ELR (cell line): ENCODE measurements at regions not wholly inside any gene's neighbourhood (a gene's known extent, or its start where the extent isn't known, plus 50 kb on each side); places are given as distances from the start of the nearest gene placed in this dataset.

Experiments used
- DNase-seq: peaks from one replicate; pipeline ENCODE4 v3.0.0-alpha.2; 2015; ENCODE audit warnings: low read depth

DNA sequence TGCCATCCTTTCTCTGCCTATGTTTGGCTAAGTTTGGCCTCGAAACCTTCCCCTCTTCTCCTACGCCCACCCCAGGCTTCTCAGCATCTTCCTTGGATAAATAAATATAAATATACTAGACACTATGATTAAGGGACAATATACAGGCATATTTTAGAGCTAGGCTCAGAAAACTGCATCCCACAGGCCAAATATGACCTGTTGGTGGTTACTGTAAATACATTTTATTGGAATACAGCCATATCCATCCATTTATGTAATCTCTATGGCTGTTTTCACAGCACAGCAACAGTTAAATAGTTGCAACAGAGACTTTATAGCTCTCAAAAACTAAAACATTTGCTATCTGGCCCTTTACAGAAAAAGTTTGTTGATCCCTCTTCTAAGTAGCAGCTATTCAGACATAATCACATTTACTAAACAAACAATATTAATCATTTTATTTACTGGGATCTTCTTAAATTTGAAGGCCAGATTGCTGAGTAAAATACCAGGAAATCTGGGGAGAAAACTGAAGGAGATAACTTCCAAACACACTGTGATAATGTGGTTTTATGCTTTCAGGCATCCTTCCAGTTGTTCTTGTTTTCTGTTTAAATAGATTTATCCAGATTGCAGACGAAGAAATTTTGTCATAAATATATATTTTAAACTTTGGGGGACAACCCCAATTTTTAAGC is 269.7 kb upstream of the THRB start:
- no peak for DNase-seq

DNA sequence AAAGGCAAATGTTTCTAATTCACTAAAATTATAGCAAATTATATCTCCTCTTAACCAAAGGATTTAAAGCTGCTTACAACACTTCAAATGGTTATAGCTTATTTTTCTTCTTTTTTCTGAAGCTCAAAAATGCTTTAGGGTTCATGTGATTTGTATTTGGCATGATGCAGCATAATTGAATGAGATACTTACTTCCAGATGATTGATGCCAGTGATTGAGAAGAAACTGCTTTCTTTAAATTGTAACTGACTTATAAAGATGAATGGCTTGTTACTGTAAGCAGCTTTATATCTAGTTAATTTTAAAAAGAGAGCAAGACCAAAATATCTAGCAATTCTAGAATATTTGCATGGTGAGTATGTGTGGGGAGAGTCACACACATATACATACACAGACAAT is 270.7 kb upstream of the THRB start:
- DNase-seq, result no peak

DNA sequence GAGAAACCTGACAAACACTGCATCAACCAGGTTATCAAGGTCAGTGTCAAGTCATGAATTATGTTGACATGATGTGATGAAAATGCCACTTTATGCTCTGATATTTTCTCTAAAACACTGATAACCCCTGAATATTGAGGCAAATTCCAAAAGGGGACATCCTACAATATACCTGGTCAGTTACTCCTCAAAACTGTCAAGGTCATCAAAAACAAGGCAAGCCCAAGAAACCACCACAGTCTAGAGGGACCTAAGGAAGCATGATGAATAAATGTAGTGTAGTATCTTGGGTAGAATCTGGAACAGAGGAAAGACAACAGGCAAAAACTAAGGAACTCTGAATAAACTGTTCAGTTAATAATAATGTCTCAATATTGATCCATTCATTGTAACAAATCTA is 275.3 kb upstream of the THRB start:
- no peak for DNase-seq

GRCh38 chr3:24773798-24774197 is 279.1 kb upstream of the THRB start:
- DNase-seq, result peak; percentile 44

DNA sequence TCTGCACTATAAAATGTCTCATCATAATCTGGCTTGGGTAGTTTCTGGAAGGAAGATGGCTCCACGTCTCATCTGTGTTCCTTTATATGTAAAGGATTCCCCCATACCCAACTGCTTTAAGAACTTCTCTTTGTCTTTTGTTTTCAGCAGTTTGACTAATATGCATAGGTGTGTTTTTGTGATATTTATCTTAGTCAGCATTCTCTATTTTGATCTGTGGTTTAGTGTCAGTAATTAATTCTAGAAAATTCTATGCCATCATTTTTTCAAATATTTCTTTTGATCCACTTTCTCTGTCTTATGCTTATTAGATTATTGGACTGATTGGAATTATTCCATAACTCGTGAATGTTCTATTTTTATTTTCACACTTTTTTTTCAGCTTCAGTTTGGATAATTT is 286.3 kb upstream of the THRB start:
- no peak for DNase-seq

- no peak for DNase-seq
Observed at GRCh38 chr3:24781454-24781853, 286.8 kb upstream of the THRB start.

DNA sequence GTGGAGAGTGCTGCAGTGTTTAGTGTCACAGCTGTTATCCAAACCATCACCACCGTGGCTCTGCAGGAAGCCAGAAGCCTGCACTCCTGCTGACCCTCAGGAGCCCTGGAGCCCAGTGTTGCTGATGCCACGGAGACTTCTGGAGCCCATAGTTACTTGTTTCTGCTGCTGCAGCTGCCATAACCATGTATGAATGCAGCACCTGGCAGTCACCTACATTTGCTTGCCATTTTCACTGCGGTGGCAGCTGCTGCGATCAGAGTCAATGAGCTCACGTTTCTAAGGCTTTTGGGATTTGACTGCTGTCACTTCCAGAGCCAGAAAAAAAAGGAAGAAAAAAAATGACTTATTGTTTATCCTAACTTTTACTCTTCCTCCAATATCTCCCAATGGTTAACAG is 299.2 kb upstream of the THRB start:
- DNase-seq, result no peak

GRCh38 chr3:24802614-24803013 is 308.0 kb upstream of the THRB start:
- no peak for DNase-seq

- no peak for DNase-seq
Observed at GRCh38 chr3:24804095-24804494, 309.4 kb upstream of the THRB start.

DNA sequence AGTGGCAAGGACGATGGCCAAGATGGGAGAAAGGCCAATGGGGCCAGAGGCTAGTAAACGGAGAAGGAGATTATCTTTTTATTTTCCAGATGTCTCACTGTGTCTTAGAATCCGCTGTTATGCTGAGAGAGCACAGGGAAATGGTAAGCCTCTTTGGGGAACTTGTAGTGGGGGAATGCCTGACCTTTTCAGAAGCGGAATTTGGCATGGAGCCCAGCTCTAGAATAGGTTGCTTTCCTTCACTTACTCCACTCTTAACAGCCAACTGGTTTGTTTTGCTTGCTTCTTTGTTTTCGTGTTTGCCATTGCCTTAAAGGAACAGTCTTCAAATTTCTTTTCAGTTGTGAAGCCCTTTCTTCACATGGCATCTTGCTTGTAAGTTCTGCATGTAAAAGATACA is 316.2 kb upstream of the THRB start:
- no peak for DNase-seq

- no peak for DNase-seq
Observed at GRCh38 chr3:24812116-24812515, 317.5 kb upstream of the THRB start.

DNA sequence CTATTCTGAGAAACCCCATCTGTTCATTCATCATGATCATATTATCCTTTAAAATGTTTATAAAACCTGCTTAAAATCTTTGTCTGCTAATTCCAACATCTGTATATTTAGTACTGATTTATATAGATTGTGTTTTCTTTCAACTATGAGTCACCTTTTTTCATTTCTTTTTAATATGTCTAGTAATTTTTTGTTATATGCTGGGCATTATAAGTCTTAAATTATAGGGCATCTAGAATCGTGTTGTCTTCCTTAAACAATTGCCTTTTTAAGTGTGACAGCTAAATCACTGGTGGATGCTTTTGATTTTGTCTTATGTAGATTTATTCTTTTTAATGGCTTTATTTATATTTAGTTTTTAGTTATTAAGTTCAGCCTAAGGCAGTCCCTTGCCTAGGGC is 323.4 kb upstream of the THRB start:
- DNase-seq, result no peak

DNA sequence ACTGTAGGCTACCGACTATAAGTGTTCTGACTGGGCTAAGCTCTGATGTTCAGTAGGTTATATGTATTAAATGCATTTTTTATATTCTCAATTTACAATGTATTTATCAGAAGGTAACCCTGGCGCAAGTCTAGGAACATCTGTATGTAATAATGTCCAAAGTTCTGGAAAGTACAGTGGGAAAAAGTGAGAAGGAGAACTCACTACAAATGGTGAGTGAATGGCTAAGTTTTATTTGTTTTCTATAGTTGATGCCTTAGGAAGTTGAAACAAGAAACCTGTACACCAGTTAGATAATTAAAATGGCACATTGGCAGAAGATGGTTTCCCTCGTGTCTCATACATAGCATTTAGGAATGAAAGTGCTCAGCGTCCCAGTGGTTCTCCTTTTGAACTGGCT is 333.4 kb upstream of the THRB start:
- no peak for DNase-seq

DNA sequence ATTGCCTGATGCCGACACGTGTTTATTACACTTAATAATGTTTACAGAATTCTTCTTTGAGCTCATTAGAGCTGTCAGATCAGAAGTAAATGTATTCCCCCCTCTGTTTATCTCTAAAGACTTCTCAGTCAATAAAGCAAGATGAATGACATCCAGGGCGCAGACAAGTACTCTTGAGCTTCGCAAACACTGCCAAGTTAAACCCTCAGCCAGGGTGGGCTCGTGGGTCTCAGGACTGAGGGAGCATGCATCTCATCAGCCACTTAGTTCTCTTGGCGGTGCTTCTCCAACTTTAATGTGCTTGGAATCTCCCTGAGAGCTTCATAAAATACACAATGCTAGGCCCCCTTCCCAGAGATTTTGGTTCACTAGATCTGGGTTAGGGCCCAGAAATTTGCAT is 333.9 kb upstream of the THRB start:
- no peak for DNase-seq

DNA sequence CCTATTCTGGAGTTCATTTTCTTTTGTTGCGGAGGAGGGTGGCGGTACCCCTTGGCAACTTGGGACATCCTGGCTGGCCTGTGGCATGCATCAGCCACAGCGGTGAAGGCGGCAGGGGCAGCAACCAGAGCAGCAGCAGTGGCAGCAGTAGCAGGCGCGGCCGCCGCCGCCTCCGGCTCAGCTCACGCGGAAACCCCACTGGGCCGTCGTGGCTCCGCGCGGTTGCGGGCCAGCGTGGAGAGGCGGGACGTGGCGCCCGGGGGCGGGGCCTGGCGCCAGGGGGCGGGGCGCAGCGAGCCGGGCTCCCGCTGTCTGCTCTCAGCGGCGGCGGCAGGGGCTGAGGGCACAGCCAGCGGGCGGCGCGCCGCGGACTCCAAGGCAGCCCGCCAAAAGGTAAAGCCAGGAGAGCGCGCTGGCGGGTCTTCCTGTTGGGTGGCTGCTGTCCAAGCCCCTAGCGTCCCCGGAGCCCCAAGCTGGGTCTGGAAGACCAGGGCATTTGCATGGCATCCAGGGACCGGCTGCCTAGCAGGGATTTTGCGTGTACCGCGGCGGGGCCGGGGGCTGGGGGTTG is 334.4 kb upstream of the THRB start:
- DNase-seq, result no peak

- no peak for DNase-seq
Observed at GRCh38 chr3:24829629-24830229, 335.1 kb upstream of the THRB start.

GRCh38 chr3:24830230-24831152 is 335.8 kb upstream of the THRB start:
- DNase-seq, result no peak

GRCh38 chr3:24831221-24831620 is 336.6 kb upstream of the THRB start:
- DNase-seq, result no peak

DNA sequence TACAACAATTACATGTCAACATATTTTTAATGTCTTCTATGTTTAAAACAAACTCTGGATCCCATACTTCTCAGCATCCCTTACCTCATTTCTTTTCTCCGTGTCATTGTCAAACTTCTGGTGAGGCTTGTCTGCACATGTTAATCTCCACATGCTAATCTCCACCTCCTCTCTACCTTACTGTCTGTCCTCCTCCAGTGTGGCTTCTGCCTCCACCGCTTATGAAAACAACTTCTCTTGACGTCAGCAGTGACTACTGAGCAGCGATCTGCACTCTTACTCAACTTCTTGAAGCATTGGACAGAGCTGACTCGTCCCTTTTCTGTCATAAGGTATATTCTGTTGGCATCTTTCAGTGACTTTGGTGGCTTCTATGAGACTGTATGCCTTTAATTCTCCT is 338.2 kb upstream of the THRB start:
- DNase-seq, result no peak

GRCh38 chr3:24834442-24834841 is 339.8 kb upstream of the THRB start:
- DNase-seq, result no peak

DNA sequence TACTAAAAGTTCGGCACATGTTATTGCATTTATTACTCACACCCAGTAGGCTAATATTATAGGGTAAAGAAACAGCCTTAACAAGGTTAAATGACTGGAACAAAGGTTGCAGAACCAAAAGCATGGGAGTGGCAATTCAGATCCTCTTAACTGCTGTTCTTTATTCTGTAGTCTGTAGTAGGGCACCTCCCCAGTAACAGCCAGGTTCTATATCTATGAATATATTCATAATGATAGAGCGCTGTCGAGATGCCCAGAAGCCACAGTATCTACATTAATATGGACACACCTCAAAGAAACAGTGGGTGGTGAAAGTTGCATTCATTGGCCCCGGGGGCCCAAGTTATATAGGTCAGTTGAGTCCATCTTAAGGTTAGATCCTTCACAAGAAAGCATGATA is 340.9 kb upstream of the THRB start:
- DNase-seq, result no peak

GRCh38 chr3:24837601-24838000 is 343.0 kb upstream of the THRB start:
- no peak for DNase-seq

- no peak for DNase-seq
Observed at GRCh38 chr3:24838533-24838932, 343.9 kb upstream of the THRB start.
